Adrenal gland (tissue), 5 donors: ENCODE measurements at regions not wholly inside any gene's neighbourhood (a gene's known extent, or its start where the extent isn't known, plus 50 kb on each side); places are given as distances from the start of the nearest gene placed in this dataset.

Experiments
- POLR2A ChIP-seq, 2 donors: fragments of 450-650 bp; IDR thresholded peaks; one replicate each; pipeline ENCODE4 v1.6.1; 2017; ENCODE audit warnings: antibody characterized with exemption in 2 of 2, mild to moderate bottlenecking in 2 of 2, moderate library complexity in 1 of 2
- TF ChIP-seq, protein P1 (sequence below), 6 experiments: fragments of 450-650 bp in 4 of 6; fragments of 200-600 bp in 2 of 6; sonication (generic) in 1 of 6; IDR thresholded peaks; 1 replicate in 5 of 6; 2 replicates in 1 of 6; pipeline versions ENCODE4 v1.5.1 to v1.8.0; 2016 to 2021; ENCODE audit warnings: antibody characterized with exemption in 6 of 6, mild to moderate bottlenecking in 2 of 6, moderate library complexity in 1 of 6
- donor health status: DM: no; HTN: no; CAD: no.

DNA sequence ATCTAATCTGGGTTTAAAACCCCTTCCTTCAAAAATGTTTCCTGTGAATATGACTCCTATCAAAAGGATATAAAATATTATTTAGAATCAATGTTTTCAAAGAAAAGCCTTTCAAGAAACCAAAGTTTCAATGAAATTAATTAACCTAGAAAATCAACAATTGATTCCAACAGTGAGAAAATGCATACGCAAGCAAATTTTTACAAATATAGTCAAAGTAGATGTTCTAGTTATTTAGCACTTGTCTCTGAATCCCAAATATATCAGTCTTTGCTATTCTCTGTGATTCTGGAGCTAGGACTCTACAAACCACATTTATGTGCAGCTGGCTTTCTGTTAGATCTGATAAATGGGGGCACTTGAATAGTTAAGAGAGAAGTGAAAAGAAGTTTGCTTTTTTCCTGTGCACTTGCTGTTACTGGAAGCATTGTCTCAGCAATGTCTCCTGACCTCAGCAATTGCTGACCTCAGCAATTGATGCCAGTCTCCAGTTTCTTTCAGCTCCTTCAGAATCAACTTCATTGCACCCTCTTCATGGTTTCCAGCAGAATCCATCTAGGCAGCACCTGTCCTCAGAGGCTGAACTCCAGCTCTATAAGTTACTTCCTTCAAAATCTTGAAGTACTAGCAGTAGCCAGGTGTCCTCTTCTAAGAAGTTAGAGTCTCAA lies 879.9 kb upstream of the LRRN3 start:
- TF ChIP-seq, protein P1, sequence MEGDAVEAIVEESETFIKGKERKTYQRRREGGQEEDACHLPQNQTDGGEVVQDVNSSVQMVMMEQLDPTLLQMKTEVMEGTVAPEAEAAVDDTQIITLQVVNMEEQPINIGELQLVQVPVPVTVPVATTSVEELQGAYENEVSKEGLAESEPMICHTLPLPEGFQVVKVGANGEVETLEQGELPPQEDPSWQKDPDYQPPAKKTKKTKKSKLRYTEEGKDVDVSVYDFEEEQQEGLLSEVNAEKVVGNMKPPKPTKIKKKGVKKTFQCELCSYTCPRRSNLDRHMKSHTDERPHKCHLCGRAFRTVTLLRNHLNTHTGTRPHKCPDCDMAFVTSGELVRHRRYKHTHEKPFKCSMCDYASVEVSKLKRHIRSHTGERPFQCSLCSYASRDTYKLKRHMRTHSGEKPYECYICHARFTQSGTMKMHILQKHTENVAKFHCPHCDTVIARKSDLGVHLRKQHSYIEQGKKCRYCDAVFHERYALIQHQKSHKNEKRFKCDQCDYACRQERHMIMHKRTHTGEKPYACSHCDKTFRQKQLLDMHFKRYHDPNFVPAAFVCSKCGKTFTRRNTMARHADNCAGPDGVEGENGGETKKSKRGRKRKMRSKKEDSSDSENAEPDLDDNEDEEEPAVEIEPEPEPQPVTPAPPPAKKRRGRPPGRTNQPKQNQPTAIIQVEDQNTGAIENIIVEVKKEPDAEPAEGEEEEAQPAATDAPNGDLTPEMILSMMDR (IDR thresholded peaks at IDR 0.05): no peak
- TF ChIP-seq POLR2A (IDR thresholded peaks at IDR 0.05): no peak
